ENCODE measurements at regions not wholly inside any gene's neighbourhood (a gene's known extent, or its start where the extent isn't known, plus 50 kb on each side); places are given as distances from the start of the nearest gene placed in this dataset.

DNA sequence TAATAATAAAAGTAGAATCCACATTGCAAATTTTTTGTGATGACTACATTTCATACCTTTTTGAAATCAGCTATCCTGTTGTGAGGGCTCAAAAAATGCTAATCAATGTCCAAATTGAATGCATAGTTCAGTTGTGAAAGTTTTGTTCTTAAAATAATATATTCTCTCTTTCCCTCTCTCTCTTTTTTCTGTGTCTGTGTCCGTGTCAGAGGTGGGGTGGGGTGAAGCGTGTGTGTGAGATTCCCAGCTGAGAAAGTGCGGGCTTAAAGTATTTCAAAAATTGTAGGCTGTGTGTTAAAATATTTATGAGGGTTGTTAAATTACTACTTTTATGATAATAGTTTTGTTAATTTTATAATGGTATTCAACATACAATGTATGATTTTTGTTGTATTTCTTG is 388.0 kb upstream of the LRRTM4 start:
- H3K36me3 ChIP-seq (replicated peaks in 1 of 2; ENCODE audit: control insufficient read depth in 1 of 2, insufficient read depth in 2 of 2, low read length in 2 of 2), result no peaks in the 10 kb centered on the region
- no peak overlapping the region for H3K4me3 Mint-ChIP-seq
- no CpG with 5 or more reads among the region's 3 CpGs for WGBS (ENCODE audit: insufficient coverage)
- H4K20me1 ChIP-seq (ENCODE audit: insufficient read depth, low read length), result no peaks in the 10 kb centered on the region
- H3K36me3 Mint-ChIP-seq, result no peaks in the 10 kb centered on the region
- H3K9me3 Mint-ChIP-seq, result peaks cover 0 to 7% (median 4%) of the 10 kb centered on the region in 7 donors
- no peaks in the 10 kb centered on the region for H3K4me1 ChIP-seq (ENCODE audit: control insufficient read depth in 1 of 2, insufficient read depth in 2 of 2, low read length in 2 of 2)
- H3K4me2 ChIP-seq (replicated peaks; ENCODE audit: extremely low read depth, low read length, poor library complexity, severe bottlenecking), result no peak overlapping the region
- TF ChIP-seq, protein P1, sequence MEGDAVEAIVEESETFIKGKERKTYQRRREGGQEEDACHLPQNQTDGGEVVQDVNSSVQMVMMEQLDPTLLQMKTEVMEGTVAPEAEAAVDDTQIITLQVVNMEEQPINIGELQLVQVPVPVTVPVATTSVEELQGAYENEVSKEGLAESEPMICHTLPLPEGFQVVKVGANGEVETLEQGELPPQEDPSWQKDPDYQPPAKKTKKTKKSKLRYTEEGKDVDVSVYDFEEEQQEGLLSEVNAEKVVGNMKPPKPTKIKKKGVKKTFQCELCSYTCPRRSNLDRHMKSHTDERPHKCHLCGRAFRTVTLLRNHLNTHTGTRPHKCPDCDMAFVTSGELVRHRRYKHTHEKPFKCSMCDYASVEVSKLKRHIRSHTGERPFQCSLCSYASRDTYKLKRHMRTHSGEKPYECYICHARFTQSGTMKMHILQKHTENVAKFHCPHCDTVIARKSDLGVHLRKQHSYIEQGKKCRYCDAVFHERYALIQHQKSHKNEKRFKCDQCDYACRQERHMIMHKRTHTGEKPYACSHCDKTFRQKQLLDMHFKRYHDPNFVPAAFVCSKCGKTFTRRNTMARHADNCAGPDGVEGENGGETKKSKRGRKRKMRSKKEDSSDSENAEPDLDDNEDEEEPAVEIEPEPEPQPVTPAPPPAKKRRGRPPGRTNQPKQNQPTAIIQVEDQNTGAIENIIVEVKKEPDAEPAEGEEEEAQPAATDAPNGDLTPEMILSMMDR (IDR thresholded peaks at IDR 0.05), result no peak
- intact Hi-C loops (cut with micrococcal nuclease), result no loop called here
- H3K9me3 ChIP-seq (replicated peaks in 1 of 2; ENCODE audit: control insufficient read depth in 1 of 2, insufficient read depth in 1 of 2, low read length in 2 of 2), result peaks cover 10 to 18% of the 10 kb centered on the region in 2 donors
- H3K4me1 Mint-ChIP-seq, result no peaks in the 10 kb centered on the region
- no peak for DNase-seq
- H3K27me3 Mint-ChIP-seq (ENCODE audit: low read depth in 3 of 3), result peaks cover 0 to 2% (median 0%) of the 10 kb centered on the region in 3 donors
- no peak overlapping the region for H3K4me3 ChIP-seq (replicated peaks in 1 of 3; ENCODE audit: low read depth in 2 of 3, low read length in 3 of 3)
- H2AFZ ChIP-seq (ENCODE audit: insufficient read depth, low read depth, low read length, poor library complexity, severe bottlenecking), result no peak overlapping the region
- H3K9ac ChIP-seq (ENCODE audit: insufficient read depth, low read length, poor library complexity, severe bottlenecking), result no peak overlapping the region
- H3K27ac ChIP-seq (ENCODE audit: low read depth in 1 of 2, low read length in 2 of 2), result no peak overlapping the region
- no peaks in the 10 kb centered on the region for H3K79me2 ChIP-seq (ENCODE audit: insufficient read depth, low read length)
- H3K27ac Mint-ChIP-seq, result no peak overlapping the region
- no peaks in the 10 kb centered on the region for H3K27me3 ChIP-seq (ENCODE audit: control insufficient read depth in 2 of 2, insufficient read depth in 2 of 2, low read length in 2 of 2)

DNA sequence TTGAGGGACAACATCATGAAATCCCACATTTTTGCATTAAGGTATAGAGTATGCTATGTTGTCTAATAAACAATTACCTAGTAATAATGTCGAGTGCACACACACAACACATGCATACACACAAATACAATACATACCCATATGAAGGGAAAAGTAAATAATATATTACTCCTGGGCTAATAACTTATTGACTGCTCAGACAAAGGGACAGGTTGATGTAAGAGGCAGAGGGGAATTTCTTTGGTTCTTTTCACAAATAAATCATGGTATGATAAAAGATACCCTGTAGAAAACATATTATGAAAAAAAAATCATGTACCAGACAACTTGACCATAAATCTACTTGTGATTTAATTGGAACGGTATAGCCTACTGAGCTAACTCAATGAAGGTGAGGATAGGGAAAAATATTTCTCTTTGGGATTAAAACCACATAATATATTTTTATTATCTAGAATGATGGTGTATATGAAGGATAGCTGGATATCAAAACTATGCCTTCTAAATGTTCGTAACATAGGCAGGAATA is 398.7 kb upstream of the LRRTM4 start:
- no peaks in the 10 kb centered on the region for H3K9me3 ChIP-seq (replicated peaks in 1 of 2; ENCODE audit: control insufficient read depth in 1 of 2, insufficient read depth in 1 of 2, low read length in 2 of 2)
- no peak overlapping the region for H2AFZ ChIP-seq (ENCODE audit: insufficient read depth, low read depth, low read length, poor library complexity, severe bottlenecking)
- no peaks in the 10 kb centered on the region for H3K27me3 Mint-ChIP-seq (ENCODE audit: low read depth in 3 of 3)
- no peak for DNase-seq
- H3K4me3 ChIP-seq (replicated peaks in 1 of 3; ENCODE audit: low read depth in 2 of 3, low read length in 3 of 3), result no peak overlapping the region
- no peaks in the 10 kb centered on the region for H3K36me3 ChIP-seq (replicated peaks in 1 of 2; ENCODE audit: control insufficient read depth in 1 of 2, insufficient read depth in 2 of 2, low read length in 2 of 2)
- TF ChIP-seq, protein P1 (IDR thresholded peaks at IDR 0.05), result no peak
- no peak overlapping the region for H3K4me2 ChIP-seq (replicated peaks; ENCODE audit: extremely low read depth, low read length, poor library complexity, severe bottlenecking)
- no peak overlapping the region for H3K4me3 Mint-ChIP-seq
- no peaks in the 10 kb centered on the region for H3K36me3 Mint-ChIP-seq
- intact Hi-C loops (cut with micrococcal nuclease), result no loop called here
- H3K79me2 ChIP-seq (ENCODE audit: insufficient read depth, low read length), result no peaks in the 10 kb centered on the region
- WGBS (ENCODE audit: insufficient coverage), result no CpG with 5 or more reads among the region's 3 CpGs
- no peak overlapping the region for H3K9ac ChIP-seq (ENCODE audit: insufficient read depth, low read length, poor library complexity, severe bottlenecking)
- no peaks in the 10 kb centered on the region for H4K20me1 ChIP-seq (ENCODE audit: insufficient read depth, low read length)
- H3K9me3 Mint-ChIP-seq, result peaks cover 0 to 7% (median 0%) of the 10 kb centered on the region in 7 donors
- H3K27me3 ChIP-seq (ENCODE audit: control insufficient read depth in 2 of 2, insufficient read depth in 2 of 2, low read length in 2 of 2), result no peaks in the 10 kb centered on the region
- no peak overlapping the region for H3K27ac ChIP-seq (ENCODE audit: low read depth in 1 of 2, low read length in 2 of 2)
- no peaks in the 10 kb centered on the region for H3K4me1 Mint-ChIP-seq
- H3K27ac Mint-ChIP-seq, result no peak overlapping the region
- H3K4me1 ChIP-seq (ENCODE audit: control insufficient read depth in 1 of 2, insufficient read depth in 2 of 2, low read length in 2 of 2), result no peaks in the 10 kb centered on the region

Measured in CD14-positive monocyte (primary cell).